HT-29 (cell line): ENCODE measurements at regions not wholly inside any gene's neighbourhood (a gene's known extent, or its start where the extent isn't known, plus 50 kb on each side); places are given as distances from the start of the nearest gene placed in this dataset.
"Not testable (repeated sequence)": the region's sequence is repeated elsewhere in the genome, so short reads cannot be mapped to it uniquely, and the experiment has no call there.

Experiments used
- DNase-seq: peaks from one replicate; pipeline ENCODE4 v3.0.0-alpha.2; 2015; ENCODE audit warnings: low spot score

DNA sequence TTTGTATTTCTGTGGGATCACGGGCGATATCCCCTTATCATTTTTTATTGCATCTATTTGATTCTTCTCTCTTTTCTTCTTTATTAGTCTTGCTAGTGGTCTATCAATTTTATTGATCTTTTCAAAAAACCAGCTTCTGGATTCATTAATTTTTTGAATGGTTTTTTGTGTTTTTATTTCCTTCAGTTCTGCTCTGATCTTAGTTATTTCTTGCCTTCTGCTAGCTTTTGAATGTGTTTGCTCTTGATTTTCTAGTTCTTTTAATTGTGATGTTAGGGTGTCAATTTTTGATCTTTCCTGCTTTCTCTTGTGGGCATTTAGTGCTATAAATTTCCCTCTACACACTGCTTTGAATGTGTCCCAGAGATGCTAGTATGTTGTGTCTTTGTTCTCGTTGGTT is 5270.2 kb upstream of the TPTE start:
- not testable (repeated sequence) for DNase-seq

DNA sequence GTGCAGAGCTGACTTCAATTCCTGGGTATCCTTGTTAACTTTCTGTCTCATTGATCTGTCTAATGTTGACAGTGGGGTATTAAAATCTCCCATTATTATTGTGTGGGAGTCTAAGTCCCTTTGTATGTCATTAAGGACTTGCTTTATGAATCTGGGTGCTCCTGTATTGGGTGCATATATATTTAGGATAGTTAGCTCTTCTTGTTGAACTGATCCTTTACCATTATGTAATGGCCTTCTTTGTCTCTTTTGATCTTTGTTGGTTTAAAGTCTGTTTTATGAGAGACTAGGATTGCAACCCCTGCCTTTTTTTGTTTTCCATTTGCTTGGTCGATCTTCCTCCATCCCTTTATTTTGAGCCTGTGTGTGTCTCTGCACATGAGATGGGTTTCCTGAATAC is 5269.5 kb upstream of the TPTE start:
- not testable (repeated sequence) for DNase-seq
